GM13977 (cell line): ENCODE measurements at regions not wholly inside any gene's neighbourhood (a gene's known extent, or its start where the extent isn't known, plus 50 kb on each side); places are given as distances from the start of the nearest gene placed in this dataset.

ENCODE experiments used
- DNase-seq: peaks from one replicate; pipeline ENCODE4 v3.0.0; 2012; ENCODE audit warnings: low spot score
- in situ Hi-C: fragments of 300-500 bp; cut with MboI; formaldehyde crosslinking; loops from one replicate; pipeline ENCODE4 v1.12.0; 2022; ENCODE audit warnings: low sequenced_read_pairs, low pct_unique_long_range_greater_than_20kb, mixed read lengths, inconsistent platforms; ENCODE audit not compliant: unreplicated experiment
- TF ChIP-seq, protein P1 (sequence below): IDR thresholded peaks from 2 replicates; pipeline ENCODE4 v1.5.1; 2012; ENCODE audit warnings: mild to moderate bottlenecking, control low read depth; ENCODE audit not compliant: insufficient read depth; ENCODE audit errors: extremely low read depth, missing control alignments

DNA sequence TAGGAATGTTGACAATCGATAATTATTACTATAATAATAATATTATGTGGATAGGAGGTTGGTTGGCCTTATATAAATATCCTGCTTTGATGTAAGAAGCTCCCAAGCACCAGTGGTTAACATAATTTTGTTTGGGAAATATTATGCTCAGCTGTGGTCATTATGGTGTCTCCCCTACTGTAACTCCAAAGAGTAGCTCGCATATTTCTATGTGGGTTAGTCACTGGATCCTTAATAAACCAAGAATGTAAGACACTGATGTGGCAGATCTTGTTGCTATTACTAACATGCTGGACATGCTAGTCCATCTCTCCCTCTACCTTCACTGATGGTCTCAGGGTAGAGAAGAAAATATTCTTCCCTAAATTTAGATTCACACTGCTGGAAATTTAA lies 79.2 kb upstream of the RALGPS2 start:
- DNase-seq, result no peak
- in situ Hi-C loops, result no loop called here
- TF ChIP-seq, protein P1, sequence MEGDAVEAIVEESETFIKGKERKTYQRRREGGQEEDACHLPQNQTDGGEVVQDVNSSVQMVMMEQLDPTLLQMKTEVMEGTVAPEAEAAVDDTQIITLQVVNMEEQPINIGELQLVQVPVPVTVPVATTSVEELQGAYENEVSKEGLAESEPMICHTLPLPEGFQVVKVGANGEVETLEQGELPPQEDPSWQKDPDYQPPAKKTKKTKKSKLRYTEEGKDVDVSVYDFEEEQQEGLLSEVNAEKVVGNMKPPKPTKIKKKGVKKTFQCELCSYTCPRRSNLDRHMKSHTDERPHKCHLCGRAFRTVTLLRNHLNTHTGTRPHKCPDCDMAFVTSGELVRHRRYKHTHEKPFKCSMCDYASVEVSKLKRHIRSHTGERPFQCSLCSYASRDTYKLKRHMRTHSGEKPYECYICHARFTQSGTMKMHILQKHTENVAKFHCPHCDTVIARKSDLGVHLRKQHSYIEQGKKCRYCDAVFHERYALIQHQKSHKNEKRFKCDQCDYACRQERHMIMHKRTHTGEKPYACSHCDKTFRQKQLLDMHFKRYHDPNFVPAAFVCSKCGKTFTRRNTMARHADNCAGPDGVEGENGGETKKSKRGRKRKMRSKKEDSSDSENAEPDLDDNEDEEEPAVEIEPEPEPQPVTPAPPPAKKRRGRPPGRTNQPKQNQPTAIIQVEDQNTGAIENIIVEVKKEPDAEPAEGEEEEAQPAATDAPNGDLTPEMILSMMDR, result no peak

DNA sequence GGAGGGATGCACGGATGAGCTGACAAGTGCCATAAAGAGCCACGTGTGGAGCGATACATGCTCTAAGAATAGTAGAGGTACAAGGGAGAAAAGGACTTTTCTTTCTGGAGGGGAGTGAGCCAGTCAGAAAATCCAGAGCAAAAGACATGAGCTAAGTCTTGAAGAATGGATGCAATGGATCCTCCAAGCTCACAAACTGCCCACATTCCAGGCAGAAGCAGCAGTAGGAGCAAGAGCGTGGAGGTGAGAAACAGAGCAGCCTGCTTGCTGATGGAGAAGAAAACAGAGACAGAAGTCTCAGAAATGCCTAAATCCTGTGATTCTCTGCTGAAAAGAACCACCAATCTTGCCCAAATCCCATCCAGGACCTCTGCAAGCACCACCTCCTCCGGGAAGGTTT lies 78.2 kb upstream of the RALGPS2 start:
- TF ChIP-seq, protein P1, result no peak
- in situ Hi-C loops, result no loop called here
- DNase-seq, result no peak

DNA sequence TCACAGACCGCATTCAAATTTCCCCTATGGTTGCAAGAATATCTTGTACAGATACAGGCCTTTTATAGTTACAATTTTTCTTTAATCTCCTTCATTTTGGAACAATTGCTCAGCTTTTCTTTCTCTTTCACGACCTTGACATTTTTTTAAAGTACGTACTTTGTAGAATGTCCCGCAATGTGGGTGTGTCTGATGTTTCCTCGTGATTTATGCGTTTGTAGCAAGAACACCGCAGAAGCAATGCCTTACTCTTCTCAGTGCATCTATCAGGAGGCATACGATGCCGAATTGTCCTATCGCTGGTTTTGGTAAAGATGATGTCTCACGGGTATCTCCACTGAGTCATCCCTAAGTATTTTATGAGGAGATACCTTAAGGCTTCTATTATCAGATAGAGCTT lies 76.9 kb upstream of the RALGPS2 start:
- in situ Hi-C loops, result no loop called here
- no peak for DNase-seq
- TF ChIP-seq, protein P1, result no peak

DNA sequence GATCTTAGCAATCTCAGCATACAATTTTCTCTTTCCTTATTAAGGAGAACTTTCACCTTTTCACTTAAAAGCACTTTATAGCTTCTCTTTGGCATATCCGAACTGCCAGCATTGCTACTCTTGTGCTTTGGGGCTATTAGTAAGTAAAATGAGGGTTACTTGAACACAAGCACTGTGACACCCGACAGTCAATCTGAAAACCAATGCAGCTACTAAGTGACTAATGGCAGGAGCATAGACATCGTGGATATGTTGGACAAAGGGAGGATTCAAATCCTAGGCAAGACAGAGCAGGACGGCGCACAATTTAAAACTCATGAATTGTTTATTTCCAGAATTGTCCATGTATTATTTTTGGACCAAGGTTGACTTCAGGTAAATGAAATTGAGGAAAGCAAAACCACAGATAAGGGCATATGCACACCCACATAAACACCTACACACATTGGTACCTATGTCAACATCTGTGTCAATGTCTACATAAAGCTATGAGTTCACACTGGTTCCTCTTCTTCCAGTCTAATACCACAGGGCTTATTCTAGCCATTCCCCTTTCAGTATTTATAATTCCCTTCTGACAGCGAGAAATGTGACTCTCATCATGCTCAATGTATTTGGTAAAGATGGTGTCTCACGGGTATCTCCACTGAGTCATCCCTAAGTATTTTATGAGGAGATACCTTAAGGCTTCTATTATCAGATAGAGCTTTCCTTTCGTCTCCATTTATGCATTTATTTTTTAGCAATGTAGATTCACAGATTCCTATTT lies 75.3 kb upstream of the RALGPS2 start:
- in situ Hi-C loops, result no loop called here
- DNase-seq, result no peak
- TF ChIP-seq, protein P1, result no peak

DNA sequence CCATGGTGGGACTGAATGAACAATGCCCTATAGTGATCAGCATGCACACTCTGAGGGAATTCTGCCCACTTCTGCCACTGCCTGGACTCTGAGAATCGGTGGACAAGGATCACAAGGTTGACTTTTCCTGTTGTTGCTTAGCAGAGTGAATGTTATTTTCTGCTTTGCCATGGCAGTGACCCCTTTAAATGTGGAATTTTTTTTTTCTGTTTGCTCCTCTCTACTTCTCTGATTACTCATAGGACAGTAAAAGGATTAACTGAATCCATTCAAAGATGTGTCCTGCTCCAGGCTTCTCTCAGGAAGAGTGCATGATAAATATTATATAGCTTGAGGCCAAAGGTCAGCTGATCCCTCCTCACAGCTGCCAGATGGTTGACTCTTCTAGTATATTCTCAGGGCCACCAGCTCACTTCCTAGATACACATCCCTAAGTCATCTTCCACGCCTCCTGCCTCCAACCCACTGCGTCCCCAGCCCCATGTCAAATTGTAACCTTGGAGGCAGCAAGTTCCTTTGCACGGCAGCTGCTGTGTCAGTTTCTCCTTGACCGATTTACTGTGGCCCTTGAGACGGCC lies 74.0 kb upstream of the RALGPS2 start:
- in situ Hi-C loops, result no loop called here
- no peak for DNase-seq
- TF ChIP-seq, protein P1, result no peak

DNA sequence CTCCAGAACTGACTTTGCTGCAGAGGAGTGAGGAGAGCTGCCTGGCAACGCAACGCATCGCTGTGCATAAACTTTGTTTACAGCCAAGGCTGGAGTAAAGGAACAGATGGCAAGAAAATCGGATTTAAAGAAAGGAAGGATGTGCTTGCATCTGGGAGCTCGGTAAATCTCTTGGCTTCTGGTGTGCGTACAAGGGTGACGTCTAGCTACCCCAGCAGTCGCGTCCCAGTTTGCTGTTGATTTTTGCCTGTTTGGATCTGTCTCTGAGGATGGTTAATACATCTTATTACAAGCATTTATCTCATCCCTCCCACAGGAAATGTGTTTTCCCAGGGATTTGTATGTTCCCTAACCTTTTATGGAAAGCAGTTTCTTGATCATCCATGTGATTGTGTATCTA lies 73.3 kb upstream of the RALGPS2 start:
- DNase-seq, result no peak
- TF ChIP-seq, protein P1, result no peak
- in situ Hi-C loops, result no loop called here
